Mucosa of descending colon (tissue), 3 donors: ENCODE measurements at regions not wholly inside any gene's neighbourhood (a gene's known extent, or its start where the extent isn't known, plus 50 kb on each side); places are given as distances from the start of the nearest gene placed in this dataset.

Experiments used
- ATAC-seq: fragments of 200-7000 bp; cut with Tn5 transposase; one replicate; pipeline ENCODE4 v1.9.1; 2020; ENCODE audit warnings: mild to moderate bottlenecking, moderate library complexity
- DNase-seq, 3 donors: peaks; one replicate each; pipeline ENCODE4 v3.0.0-alpha.2; 2020
- H3K36me3 ChIP-seq: fragments of 200-600 bp; one replicate; pipeline ENCODE4 v1.8.0; 2021; ENCODE audit warnings: low read depth, mild to moderate bottlenecking
- H3K4me1 ChIP-seq: fragments of 200-600 bp; one replicate; pipeline ENCODE4 v1.8.0; 2021; ENCODE audit warnings: low read depth, mild to moderate bottlenecking
- H3K4me3 ChIP-seq: fragments of 200-600 bp; one replicate; pipeline ENCODE4 v1.8.0; 2021; ENCODE audit warnings: mild to moderate bottlenecking
- H3K9me3 ChIP-seq: fragments of 200-600 bp; one replicate; pipeline ENCODE4 v1.8.0; 2021; ENCODE audit warnings: mild to moderate bottlenecking
- CTCF ChIP-seq: fragments of 200-600 bp; IDR thresholded peaks from one replicate; pipeline ENCODE4 v1.8.0; 2022; ENCODE audit warnings: antibody characterized with exemption, mild to moderate bottlenecking
- intact Hi-C, 2 donors: fragments of 100-400 bp; cut with DNase I in 1 of 2; cut with micrococcal nuclease in 1 of 2; formaldehyde crosslinking; loops; one replicate each; pipeline versions ENCODE4 v1.11.0 to v1.11.1; 2022; cut with DNase I, micrococcal nuclease
- donor health status: DM: no; HTN: no; CAD: no; lungs with moderate emphysema.
- donor health status: DM: no; HTN: no; CAD: no.
- donor health status: DM: no; HTN: yes; CAD: no.

DNA sequence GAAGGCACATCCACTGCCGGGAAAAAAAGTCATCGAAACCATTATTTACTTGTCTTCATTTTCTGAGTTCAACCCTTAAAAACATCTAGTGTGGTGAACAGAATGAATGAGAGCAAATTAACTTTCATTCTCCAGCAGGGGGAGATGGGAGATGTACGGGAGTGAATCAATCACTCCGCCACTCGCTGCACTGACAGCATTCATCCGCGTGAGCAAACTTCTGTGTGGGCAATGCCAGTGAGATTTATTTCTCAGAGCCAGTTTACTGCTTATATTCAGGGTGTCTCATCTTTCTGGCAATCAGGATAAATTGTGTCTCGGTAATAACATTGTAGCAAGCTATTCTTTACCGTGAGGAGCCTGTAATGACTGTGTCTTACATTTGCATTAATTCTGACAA lies 463.6 kb upstream of the MIS18BP1 start:
- Histone ChIP-seq H3K9me3 (no peaks in the 10 kb centered on the region), H3K36me3 (no peaks in the 10 kb centered on the region), H3K4me3 (no peak overlapping the region), H3K4me1 (no peaks in the 10 kb centered on the region)
- intact Hi-C loops, result no loop called here
- ATAC-seq (no peak), DNase-seq (no peak)
- no peak for TF ChIP-seq CTCF

DNA sequence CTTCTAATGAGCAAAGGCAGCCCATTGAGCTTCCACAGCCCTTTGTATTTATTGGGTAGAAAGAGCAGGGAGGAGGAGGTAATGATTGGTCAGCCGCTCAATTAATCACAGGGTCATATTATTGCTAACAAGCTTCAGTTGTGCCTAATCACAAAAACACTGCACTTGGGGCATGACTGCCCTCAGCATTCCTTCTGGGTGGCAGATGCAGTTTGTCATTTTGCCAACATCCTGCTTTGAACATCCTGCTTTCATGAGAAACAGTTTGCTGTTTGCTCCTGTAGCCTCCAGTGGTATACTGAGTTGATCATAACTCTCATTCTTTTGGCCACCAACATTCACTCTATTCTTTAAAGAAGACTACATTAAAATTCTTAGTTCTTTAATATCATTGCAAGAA lies 462.9 kb upstream of the MIS18BP1 start:
- ATAC-seq, result no peak
- Histone ChIP-seq H3K4me1 (no peaks in the 10 kb centered on the region), H3K36me3 (no peaks in the 10 kb centered on the region), H3K9me3 (no peaks in the 10 kb centered on the region), H3K4me3 (no peak overlapping the region)
- TF ChIP-seq CTCF, result no peak
- intact Hi-C loops, result no loop called here
- no peak for DNase-seq

GRCh38 chr14:45709541-45709940 lies 456.5 kb upstream of the MIS18BP1 start:
- DNase-seq (no peak), ATAC-seq (no peak)
- intact Hi-C loops, result no loop called here
- H3K36me3 ChIP-seq, result no peaks in the 10 kb centered on the region
- no peaks in the 10 kb centered on the region for H3K9me3 ChIP-seq
- TF ChIP-seq CTCF, result no peak
- no peaks in the 10 kb centered on the region for H3K4me1 ChIP-seq
- H3K4me3 ChIP-seq, result no peak overlapping the region

DNA sequence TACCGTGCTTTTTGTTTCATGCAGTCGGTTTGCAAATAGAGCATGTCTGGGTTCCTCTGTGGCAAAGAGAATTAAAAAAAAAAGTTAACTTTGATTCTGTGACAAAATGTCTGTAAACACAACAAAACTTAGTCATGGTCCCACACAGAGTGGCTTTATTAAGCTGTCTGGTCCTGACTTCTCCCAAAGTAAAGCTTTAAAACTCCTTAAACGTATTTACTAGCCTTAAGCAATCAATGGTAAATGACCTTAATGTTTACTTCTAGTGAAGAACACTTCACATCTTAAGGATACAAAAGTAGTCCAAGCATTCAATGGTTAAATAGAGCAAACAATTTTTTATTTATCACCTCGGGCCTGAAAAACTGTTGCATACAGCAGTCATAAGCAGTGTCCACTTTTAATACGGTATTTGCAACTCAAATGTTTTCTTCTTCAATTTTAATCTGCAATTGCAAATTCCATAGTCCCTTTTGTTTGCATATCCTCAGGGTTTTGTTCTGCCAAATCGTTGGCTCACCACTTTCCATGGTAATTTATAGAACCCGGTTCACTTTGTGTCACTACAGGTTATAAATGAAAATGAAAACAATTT lies 453.0 kb upstream of the MIS18BP1 start:
- ATAC-seq (no peak), DNase-seq (no peak)
- no peak overlapping the region for H3K4me3 ChIP-seq
- H3K9me3 ChIP-seq, result no peaks in the 10 kb centered on the region
- H3K36me3 ChIP-seq, result no peaks in the 10 kb centered on the region
- intact Hi-C loops, result no loop called here
- no peak for TF ChIP-seq CTCF
- H3K4me1 ChIP-seq, result no peaks in the 10 kb centered on the region

- no peak overlapping the region for H3K4me3 ChIP-seq
- DNase-seq (no peak), ATAC-seq (no peak)
- no peaks in the 10 kb centered on the region for H3K9me3 ChIP-seq
- no peaks in the 10 kb centered on the region for H3K36me3 ChIP-seq
- TF ChIP-seq CTCF, result no peak
- no peaks in the 10 kb centered on the region for H3K4me1 ChIP-seq
- intact Hi-C loops, result no loop called here
Observed at GRCh38 chr14:45699471-45699870, 446.5 kb upstream of the MIS18BP1 start.
